ENCODE measurements at regions not wholly inside any gene's neighbourhood (a gene's known extent, or its start where the extent isn't known, plus 50 kb on each side); places are given as distances from the start of the nearest gene placed in this dataset.

DNA sequence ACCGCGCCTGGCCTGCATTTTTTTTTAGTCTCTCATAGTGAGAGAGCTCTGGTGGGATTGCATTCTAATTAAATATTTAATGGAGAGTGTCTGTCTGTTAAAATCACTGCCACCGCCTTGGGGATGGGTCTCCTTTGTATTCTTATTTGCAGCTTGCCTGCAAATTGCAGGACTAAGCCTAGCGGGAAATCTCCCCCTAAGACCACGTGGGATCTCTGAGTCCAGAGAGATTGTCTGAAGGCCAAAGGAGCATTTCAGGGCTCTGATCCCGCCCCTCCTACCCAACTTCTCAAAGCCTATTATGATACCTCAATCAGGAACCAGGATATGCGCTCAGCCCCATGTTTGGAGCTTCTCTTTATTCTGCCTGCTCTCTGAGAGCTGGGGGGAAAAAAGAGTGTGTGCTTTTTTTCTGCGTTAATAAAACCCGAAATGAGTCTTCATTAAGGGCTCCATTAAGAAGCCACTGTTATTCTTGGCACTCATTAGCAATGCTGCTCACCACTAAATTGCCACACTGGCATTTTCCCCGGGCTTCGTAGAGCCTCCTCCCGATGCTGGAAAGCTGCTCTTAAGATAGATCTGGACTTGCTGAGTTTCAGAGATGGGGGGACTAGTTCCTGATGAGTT lies 92.9 kb upstream of the THY1 start:
- intact Hi-C loops (cut with DNase I, micrococcal nuclease) = no loop called here
- H3K4me3 ChIP-seq = no peak overlapping the region
- TF ChIP-seq, protein P1, sequence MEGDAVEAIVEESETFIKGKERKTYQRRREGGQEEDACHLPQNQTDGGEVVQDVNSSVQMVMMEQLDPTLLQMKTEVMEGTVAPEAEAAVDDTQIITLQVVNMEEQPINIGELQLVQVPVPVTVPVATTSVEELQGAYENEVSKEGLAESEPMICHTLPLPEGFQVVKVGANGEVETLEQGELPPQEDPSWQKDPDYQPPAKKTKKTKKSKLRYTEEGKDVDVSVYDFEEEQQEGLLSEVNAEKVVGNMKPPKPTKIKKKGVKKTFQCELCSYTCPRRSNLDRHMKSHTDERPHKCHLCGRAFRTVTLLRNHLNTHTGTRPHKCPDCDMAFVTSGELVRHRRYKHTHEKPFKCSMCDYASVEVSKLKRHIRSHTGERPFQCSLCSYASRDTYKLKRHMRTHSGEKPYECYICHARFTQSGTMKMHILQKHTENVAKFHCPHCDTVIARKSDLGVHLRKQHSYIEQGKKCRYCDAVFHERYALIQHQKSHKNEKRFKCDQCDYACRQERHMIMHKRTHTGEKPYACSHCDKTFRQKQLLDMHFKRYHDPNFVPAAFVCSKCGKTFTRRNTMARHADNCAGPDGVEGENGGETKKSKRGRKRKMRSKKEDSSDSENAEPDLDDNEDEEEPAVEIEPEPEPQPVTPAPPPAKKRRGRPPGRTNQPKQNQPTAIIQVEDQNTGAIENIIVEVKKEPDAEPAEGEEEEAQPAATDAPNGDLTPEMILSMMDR (IDR thresholded peaks at IDR 0.05) = no peak
- no peaks in the 10 kb centered on the region for H3K9me3 ChIP-seq
- no peak for DNase-seq
- ATAC-seq = no peak
- no peaks in the 10 kb centered on the region for H3K4me1 ChIP-seq (ENCODE audit: low read depth)
- no peaks in the 10 kb centered on the region for H3K36me3 ChIP-seq (ENCODE audit: low read depth)

DNA sequence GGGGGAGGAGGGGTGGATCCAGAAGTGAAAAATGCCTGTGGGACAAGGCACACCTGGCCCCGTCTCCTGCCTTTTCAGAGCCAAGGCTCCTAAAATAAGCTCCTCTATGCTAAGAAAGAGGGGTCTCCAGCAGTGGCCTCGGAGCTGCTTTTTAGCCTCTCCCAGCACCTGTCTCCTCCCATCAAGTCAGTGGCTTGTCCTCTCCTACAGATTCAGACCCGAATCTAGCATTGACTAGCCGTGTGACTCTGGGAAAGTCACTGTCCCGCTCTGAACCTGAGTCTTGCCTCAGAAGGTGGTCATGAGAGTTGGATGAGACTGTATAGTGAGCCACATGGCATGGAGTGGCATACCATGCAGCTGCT lies 90.8 kb upstream of the THY1 start:
- Histone ChIP-seq H3K36me3 (ENCODE audit: low read depth) (no peaks in the 10 kb centered on the region), H3K4me1 (ENCODE audit: low read depth) (no peaks in the 10 kb centered on the region), H3K4me3 (no peak overlapping the region), H3K9me3 (no peaks in the 10 kb centered on the region)
- ATAC-seq = no peak
- TF ChIP-seq, protein P1 (IDR thresholded peaks at IDR 0.05) = no peak
- intact Hi-C loops (cut with DNase I, micrococcal nuclease) = no loop called here
- no peak for DNase-seq

DNA sequence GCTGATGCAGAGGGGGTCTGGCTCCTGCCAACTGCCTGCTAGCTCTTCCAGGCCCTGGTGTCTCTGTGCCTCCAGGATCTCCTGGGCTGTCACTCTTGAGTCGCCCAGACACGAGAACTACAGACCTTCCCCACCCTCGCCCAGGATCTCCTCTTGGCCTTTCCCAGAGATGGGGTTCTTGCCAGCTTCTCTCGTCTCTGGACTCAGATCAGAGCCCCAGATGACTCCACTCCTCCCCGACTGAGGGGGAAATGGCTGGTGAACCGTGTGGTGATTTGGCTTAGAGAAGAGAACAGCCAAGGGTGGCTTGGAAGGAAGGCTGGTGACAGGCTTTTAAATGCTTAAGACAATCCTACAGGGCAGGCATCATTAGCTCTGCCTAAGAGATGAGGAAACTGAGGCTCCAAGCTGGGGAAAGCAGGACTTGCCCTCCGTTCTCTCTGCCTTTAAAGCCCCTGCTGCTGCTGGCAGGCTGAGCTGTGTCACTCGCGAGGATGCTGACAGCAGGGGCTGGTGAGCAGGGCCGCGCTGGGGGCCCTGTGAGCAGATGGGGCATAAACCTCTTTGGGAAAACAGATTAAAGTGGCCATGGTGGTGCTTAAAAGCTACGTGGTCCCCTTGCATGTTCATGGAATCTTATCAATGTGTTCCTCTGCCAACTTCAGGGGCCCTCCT lies 90.3 kb upstream of the THY1 start:
- DNase-seq (no peak), ATAC-seq (no peak)
- intact Hi-C loops (cut with DNase I, micrococcal nuclease) = no loop called here

DNA sequence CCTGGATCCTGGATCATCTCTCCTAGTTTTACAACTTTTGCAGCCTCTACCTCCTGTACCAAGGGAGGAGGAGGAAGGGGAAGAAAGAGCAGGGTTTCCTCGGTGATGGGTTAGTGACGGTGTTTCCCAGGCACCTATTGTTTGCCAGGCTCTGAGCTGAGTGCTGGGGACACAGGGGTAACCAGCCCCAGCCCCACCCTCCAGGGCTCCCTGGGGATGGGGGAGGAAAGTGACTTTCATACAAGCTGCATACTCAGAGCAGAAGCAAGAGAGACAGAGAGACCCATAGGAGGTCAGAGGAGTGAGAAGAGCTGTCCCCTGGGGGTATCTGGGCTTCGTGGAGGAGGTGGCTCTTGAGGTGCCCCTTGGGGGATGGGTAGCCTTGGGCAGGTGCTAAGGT lies 89.4 kb upstream of the THY1 start:
- H3K4me1 ChIP-seq (ENCODE audit: low read depth) = no peaks in the 10 kb centered on the region
- TF ChIP-seq, protein P1 (IDR thresholded peaks at IDR 0.05) = no peak
- H3K36me3 ChIP-seq (ENCODE audit: low read depth) = no peaks in the 10 kb centered on the region
- no peak for DNase-seq
- no peaks in the 10 kb centered on the region for H3K9me3 ChIP-seq
- intact Hi-C loops (cut with DNase I, micrococcal nuclease) = no loop called here
- ATAC-seq = no peak
- H3K4me3 ChIP-seq = no peak overlapping the region

More for the DNA sequence above, 90.3 kb upstream of the THY1 start:
- Histone ChIP-seq H3K36me3 (ENCODE audit: low read depth) (no peaks in the 10 kb centered on the region), H3K4me1 (ENCODE audit: low read depth) (no peaks in the 10 kb centered on the region), H3K4me3 (no peak overlapping the region), H3K9me3 (no peaks in the 10 kb centered on the region)
- TF ChIP-seq, protein P1 (IDR thresholded peaks at IDR 0.05) = no peak

DNA sequence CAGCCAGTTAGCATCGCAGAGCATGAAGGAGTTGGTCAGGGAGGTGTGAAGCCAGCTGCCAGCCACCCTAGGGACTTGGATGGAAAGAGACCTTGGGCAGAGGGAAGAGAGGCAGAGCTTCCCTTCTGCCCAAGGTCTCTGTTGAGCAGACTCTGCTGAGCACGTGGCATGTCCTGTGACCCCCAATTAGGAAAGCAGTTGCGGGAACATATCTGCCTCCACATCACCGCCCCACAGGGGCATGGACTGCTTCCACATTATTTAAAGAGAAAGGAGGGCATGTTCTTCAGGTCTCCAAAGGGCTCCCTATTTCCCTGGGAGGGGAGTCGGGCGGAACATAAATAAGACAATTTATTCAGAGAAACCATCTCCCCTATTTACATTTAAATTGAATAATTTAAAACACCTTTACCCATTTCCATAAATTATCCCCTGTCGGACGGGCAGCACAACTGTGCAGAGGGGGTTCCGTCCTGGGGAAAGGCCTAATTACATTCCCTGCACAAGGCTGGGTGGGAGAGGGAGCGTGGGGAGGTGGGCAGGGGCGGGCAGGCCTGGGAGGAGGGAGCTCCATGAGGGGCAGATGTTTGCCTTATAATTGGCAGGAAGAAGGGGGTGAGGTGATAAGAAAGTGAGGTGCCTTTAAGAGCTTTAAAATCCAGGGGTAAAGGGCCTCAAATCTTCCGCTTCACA lies 88.8 kb upstream of the THY1 start:
- TF ChIP-seq, protein P1 (IDR thresholded peaks at IDR 0.05) = no peak
- no peaks in the 10 kb centered on the region for H3K4me1 ChIP-seq (ENCODE audit: low read depth)
- ATAC-seq = no peak

More for the DNA sequence above, 88.8 kb upstream of the THY1 start:
- intact Hi-C loops (cut with DNase I, micrococcal nuclease) = no loop called here
- DNase-seq = no peak
- Histone ChIP-seq H3K9me3 (no peaks in the 10 kb centered on the region), H3K36me3 (ENCODE audit: low read depth) (no peaks in the 10 kb centered on the region), H3K4me3 (no peak overlapping the region)

Data from mucosa of descending colon (tissue), 3 donors.